ENCODE measurements at regions not wholly inside any gene's neighbourhood (a gene's known extent, or its start where the extent isn't known, plus 50 kb on each side); places are given as distances from the start of the nearest gene placed in this dataset.

DNA sequence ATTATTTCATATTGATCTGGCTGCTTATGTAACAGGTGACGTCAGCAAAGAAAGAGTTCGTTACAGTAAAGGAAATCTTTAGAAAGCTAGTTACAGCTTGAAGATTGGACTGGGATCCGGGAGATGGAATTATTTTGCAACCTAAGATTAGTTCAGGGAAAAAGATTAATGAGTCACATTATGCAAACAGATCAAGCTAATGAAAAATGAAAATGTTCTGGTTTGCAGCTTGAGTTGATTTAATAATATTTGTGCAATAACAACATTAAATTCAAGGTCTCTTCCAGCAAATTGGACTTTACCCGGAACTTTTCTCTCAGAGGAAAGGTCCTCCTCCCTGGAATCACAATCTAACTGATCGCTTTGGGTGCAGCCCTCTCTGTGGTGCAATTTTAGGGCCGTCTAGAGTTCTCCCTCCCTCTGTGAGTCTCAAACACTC lies 119.5 kb downstream of the OTUD1 start:
- TF ChIP-seq, protein P1, sequence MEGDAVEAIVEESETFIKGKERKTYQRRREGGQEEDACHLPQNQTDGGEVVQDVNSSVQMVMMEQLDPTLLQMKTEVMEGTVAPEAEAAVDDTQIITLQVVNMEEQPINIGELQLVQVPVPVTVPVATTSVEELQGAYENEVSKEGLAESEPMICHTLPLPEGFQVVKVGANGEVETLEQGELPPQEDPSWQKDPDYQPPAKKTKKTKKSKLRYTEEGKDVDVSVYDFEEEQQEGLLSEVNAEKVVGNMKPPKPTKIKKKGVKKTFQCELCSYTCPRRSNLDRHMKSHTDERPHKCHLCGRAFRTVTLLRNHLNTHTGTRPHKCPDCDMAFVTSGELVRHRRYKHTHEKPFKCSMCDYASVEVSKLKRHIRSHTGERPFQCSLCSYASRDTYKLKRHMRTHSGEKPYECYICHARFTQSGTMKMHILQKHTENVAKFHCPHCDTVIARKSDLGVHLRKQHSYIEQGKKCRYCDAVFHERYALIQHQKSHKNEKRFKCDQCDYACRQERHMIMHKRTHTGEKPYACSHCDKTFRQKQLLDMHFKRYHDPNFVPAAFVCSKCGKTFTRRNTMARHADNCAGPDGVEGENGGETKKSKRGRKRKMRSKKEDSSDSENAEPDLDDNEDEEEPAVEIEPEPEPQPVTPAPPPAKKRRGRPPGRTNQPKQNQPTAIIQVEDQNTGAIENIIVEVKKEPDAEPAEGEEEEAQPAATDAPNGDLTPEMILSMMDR (conservative IDR thresholded peaks at IDR 0.05; ENCODE audit: low read length) = no peak
- no peak for TF ChIP-seq EZH2phosphoT487 (IDR thresholded peaks at IDR 0.05; ENCODE audit: borderline replicate concordance, low read depth, low read length)

Data from OCI-LY7 (cell line).